Occipital lobe (tissue), 1 donor: ENCODE measurements at regions not wholly inside any gene's neighbourhood (a gene's known extent, or its start where the extent isn't known, plus 50 kb on each side); places are given as distances from the start of the nearest gene placed in this dataset.
A peak's percentile ranks its signal among the peaks of the same experiment; 100 is the strongest.
"Not testable (repeated sequence)": the region's sequence is repeated elsewhere in the genome, so short reads cannot be mapped to it uniquely, and the experiment has no call there.

Experiments
- DNase-seq: peaks from one replicate; lab custom pipeline; 2025; lab: John Stamatoyannopoulos, UW

DNA sequence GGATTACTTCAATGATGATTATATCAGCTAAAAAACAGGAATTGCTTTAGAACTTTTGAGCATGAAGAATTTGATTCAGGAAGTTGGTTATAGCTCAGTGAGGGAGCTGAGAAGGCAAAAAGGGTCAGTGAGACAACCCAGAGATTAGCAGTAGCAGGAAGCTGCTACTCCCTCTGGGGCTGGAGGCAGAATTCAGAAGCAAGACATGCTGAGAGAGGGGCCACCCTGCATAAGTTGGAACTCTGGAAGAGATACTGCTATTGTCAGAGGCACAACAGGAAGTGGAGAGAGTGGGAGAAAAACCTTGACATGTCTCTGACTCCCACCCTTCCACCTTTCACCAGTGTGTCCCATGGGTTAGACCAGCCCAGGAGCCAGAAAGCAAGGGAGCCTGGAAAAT lies 488.7 kb downstream of the ADRA2A start:
- DNase-seq = no peak

DNA sequence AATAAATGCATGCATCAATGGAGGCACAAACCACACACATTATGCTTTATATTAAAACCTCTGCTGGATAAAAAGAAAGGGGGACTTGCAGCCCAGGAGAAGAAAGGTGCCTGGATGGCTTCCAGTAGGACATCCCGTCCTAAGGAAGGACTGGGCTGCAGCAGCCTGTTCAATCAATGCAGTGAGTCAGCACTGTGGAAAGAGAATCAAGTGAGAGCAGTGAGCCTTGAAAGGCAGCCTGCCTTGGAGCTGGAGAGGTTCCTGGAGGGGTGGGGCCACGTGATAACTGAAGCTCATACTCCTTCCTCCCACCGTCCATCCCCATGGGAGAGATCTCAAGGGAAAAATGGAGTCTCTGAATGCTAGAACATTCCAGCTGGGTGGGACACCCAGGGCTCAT lies 501.2 kb downstream of the ADRA2A start:
- no peak for DNase-seq

DNA sequence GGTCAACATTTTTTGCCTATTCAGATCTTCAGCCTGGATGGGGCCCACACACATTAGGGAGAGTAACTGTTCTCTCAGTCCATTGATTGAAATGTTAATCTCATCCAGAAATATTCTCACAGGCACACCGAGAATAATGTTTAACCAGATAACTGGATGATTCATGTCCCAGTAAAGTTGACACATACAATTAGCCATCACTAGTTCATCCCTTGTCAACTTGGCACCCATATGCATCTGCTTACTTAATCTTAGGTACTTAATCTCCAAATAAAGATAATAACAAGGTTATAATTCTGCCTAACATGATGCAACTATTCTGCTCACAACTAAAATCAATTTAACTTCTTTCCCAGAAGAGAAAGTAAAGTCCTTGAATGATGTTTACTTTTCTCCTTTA lies 502.6 kb downstream of the ADRA2A start:
- no peak for DNase-seq

DNA sequence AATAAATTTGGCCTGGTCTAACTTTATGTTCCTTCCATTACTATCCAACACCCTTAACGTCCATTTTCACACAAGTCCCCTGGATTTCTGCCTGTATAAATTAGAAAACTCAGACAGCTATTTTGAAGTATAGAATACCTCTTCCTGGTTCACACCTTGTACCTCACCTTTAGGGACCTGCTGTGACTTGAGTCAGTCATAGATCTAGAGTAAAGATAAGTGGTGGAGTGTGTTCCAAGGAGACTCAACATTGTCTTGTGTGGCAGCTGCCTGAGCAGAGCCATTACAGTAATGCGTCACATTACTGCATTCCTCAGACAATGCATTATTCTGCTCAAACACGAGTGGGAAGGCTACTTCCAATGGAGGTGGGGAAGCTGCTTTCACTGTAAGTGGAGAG lies 513.9 kb downstream of the ADRA2A start:
- DNase-seq = no peak

DNA sequence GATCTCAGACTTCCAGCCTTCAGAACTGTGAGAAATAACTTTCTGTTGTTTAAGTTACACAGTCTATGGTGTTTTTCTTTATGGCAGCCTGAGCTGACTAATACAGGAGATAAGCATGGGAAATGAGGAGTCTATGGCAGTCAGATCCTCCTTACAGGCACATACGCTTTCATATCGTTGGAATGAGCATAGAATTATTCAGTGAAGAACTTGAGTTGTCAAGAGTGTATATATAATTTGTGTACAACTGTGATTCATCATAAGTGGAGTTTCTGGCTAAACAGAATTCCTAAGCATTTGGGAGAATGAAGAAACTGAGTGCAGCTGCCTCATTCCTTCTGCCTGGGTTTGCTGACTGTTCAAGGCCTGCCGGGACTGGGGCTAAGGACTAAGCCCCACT lies 516.7 kb downstream of the ADRA2A start:
- DNase-seq = no peak

DNA sequence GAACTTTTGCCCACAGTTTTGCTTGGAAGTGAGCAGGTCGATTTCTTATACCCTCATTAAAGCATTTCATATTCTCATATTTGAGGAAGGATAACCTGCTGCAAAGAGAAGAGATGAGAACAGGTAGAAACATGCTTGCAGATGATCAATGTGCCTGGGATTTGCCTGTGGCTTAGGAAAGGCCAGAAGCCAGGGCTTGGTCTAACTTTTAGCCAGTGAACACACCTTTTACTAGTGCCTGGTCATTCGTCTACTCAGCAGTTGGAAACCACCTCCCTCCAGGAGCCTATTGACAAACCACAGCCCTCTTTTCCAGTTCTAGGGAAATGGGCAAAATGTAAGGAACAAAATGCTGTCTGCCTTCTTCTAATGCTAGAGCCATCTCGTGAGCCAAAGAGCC lies 518.3 kb downstream of the ADRA2A start:
- no peak for DNase-seq

DNA sequence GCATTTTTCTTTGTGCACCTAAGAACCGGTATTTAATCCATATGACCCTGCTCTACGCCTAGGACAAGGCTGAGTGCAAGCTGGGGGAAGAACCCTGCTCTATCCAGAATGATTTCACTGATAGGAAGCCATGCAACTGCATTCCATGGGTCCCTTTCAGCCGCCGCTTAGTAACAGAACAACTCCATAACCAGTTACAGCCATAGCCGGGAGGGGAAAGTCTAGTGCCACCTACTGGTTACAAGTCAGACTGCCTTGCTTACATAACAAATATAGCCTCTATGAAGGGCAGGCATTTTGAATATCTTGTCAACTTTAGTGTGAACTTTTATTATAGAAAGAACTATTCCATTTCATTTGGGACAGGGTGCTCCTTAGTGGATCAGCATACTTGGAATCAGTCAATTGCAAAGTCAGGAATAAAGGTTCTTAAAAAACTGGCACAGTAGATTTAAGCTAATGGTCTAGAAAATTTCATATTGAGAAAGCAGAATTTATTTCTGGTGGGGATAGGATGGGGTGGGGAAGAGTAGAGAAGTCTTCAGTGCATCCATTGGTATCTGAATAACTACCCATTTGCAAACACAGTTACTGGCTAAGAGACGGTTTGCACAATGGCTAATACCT lies 521.7 kb downstream of the ADRA2A start:
- DNase-seq = no peak

DNA sequence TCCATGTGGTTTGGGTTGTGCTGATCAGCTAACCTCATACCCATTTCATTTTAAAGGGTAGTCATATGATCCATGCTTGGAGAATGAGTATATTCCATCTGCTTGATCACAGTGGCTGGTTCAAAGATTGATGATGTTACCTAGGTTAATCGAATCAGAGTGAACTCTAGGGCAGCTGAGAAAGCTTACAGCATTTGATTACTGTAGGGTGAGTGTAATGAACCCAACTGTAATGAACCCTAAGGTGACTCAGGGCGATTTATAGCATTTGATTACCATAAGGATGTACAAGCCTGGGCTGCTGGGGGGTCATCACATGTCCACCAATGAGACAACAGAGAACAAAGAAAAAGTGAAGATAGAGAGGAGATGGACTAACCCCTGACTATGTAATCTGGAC lies 523.1 kb downstream of the ADRA2A start:
- no peak for DNase-seq

DNA sequence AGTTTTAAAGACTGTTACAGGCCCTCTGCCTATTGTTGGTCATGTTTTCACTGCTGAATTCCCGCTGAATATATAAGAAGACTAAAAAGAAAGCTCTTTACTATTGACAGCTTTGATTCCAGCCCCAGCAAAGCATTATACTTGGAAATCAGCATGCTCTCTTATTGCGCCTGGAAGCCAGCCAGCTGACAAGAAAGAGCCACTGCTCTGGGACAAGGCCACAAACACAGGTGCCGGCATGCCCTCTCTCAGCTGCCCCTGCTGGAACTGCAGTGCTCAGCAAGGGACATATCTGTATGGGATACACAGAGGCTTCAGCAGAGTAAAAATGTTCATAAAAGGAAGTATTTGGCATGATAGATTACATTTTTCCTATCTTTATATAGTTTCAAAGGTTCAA lies 523.9 kb downstream of the ADRA2A start:
- DNase-seq = peak; percentile 19

DNA sequence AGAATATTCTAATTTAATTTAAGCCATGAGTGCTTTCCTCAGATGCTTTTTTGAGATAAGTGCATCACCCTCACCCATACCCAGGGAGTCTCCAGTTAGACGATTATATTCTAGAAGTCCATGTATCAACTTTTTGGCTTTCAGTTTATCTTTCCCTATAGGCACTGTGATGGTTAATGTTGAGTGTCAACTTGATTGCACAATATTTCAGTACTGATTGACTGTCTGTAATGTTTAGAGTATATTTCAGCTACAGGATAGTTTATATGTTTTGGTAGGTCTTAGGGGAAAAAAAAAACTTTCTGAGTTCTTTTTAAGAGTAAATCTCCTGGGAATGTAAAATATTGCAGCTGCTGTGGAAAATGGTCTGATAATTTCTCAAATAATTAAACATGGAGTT lies 535.4 kb downstream of the ADRA2A start:
- no peak for DNase-seq

DNA sequence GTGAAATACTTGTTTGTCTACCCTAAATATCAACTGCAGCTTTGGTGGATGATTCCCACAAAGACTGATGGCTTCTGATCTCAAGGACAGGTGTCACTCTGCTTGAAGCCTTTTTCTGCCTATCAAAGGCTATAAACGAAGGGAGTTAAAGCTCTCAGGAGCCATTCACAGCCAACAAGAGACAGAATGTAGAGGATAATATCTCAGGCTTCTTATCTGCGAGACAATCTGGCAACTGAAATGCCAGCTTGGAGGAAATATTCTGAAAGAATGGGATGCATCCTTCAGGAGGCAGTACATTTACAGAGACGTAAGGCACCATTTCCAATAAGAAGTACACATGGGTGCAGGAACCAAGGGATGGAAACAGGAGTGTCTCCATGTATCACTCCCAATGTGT lies 549.4 kb downstream of the GPAM start:
- DNase-seq = no peak

DNA sequence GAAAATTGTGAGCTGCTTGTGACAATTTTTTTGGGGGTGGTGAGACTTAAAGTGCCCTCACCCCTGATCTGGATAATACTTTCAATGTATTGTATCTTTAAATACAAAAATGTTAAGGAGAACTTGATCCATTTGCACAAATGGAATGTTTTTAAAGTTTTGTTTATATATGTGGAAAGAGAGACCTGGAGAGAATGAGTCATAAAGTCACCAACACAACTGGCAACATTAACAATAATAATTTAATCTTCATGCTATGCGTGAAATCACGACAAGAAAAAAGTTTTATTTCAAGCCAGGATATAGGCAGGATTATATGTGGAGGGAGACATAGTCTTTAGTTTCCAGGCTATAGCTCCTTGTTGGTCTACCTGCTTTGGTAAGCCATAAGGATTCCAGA lies 537.5 kb downstream of the GPAM start:
- no peak for DNase-seq

DNA sequence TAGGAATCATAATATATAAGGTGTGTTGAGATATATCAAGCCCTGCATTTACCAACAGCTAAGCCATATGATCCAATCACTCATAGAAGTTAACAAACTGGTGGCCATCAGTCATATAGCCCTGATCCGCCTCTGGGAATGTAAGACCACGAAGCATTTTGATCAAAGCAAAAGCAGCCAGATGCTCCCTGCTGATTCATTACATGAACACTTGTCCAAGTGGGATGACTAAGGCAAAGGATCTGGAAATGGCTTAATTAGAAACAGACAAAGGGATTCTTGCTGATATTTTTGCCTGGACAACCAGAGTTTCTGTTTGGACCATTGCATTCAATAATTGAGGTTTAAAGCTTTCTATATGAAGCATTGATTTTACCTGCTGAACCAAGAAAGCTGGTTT lies 535.5 kb downstream of the GPAM start:
- no peak for DNase-seq

DNA sequence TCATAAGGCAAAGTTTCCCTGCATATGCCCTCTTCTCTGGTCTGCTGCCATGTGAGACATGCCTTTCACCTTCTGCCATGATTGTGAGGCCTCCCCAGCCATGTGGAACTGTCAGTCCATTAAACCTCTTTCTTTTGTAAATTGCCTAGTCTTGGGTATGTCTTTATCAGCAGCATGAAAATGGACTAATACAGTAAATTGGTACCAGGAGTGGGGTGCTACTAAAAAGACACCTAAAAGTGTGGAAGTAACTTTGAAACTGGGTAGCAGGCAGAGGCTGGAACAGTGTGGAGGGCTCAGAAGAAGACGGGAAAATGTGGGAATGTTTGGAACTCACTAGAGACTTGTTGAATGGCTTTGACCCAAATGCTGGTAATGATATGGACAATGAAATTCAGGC lies 534.5 kb downstream of the GPAM start:
- DNase-seq = not testable (repeated sequence)

DNA sequence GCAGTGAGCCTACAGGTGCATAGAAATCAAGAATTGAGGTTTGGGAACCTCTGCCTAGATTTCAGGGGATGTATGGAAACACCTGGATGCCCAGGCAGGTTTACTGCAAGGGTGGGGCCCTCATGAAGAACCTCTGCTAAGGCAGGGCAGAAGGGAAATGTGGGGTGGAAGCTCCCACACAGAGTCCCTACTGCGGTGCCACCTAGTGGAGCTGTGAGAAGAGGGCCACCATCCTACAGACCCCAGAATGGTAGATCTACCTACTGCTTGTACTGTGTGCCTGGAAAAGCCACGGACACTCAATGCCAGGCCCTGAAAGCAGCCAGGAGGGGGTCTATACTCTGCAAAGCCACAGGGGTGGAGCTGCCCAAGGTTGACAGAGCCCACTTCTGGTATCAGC lies 533.5 kb downstream of the GPAM start:
- DNase-seq = no peak

DNA sequence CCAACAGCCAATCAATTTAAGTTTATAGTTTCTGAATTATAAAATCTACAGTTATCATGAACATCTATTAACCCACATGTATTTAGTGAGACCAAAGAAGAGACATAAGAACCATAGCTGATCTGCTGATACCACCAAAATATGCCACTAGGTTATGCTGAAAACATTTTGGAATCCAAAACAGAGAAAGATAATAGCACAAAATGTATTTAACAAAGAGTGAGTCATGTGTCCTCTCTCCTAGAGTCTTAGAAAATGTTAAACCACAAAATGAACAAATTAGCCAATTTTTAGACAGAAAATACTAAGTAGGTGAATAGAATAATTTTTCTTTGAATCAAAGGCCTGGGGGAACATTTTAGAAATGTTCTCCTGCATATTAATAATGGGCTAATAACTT lies 527.5 kb downstream of the GPAM start:
- DNase-seq = no peak

DNA sequence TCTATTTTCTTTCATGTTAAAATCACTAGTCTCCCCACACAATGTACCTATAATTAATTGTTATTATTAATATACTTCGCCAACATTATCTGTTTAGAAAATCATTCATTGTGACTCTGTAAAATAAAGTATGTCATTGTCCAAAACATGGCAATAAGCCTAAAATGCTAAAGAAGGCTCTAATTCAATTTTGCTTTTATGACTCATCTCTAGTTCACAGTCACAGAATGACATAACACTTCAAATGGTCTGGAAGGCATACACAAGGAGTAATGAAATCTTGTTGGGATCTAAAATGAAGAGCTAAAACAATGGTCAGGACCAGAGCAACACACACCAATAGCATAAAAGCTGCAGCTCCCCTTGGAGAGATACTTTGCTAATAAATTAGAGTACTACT lies 505.8 kb downstream of the GPAM start:
- DNase-seq = no peak

DNA sequence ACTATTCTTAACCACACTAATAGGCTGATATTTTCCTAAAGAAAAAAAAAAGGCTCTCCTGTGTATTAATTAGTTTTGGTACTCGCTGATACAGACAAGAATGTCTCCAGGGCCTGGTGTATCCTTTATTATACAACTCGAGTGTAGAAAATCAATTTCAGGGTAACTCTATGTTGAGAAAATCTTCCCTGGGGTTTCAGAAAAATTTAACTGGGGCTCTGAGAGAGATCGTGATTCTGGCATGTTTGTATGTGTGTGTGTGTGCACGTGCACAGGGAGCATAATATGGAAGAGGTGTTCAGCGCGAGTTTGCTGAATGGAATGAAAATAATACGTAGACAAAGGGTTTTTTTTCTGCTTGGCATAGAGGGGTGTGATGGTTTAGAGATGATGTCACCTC lies 496.8 kb downstream of the GPAM start:
- DNase-seq = no peak

DNA sequence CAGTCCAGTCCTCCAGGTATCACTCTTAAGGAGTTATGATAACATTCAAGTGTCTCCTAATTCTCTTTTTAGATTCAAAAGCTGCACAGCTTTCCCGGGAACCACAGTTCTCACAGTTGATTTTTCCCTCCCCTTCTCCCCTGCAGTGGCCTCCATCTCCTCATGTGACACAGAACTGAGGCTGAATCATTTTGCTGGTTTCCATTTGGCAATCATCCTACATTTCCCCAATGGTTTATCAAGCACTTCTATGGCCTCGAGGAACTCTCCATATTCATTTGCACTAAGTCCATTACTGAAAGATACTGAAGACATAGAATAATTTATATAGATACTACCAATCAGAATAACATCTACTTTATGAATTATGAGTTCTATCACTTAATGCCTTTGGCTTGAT lies 484.9 kb downstream of the GPAM start:
- no peak for DNase-seq

DNA sequence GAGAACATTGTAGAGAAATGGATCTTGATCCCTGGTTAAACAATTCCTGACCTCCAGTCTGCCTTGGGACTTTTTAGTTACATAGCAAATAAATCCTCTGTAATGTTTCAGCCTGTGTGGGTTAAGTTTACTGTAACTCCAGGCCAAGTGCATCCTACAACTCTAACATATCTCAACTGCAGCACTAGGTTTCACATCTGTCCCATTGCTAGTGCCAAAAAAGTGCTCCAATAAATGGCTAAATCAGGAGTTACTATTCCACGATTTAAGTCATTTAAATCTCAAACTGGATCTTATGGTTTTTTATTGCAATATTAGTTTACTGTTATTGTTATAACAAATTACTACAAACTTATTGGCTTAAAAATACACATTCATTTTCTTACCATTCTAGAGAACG lies 479.6 kb downstream of the GPAM start:
- DNase-seq = no peak

DNA sequence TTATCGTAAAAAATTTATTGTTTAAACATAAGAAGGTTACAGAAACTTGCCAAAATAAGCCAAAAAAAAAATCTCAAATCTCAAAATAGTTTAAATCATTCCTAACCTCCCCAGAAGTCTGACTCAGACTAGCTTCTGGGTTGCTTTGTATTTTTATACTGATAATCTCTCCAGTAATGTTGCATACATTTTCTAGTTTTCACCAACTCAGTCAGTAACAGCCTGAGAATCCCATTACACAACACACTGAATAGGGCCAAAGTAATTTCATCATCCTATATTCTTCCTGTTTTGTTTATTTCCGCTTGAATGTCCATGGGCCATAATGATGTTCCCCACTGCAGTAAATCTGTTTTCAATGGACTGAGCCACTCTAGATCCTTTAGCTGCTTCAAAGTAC lies 478.5 kb downstream of the GPAM start:
- DNase-seq = no peak

DNA sequence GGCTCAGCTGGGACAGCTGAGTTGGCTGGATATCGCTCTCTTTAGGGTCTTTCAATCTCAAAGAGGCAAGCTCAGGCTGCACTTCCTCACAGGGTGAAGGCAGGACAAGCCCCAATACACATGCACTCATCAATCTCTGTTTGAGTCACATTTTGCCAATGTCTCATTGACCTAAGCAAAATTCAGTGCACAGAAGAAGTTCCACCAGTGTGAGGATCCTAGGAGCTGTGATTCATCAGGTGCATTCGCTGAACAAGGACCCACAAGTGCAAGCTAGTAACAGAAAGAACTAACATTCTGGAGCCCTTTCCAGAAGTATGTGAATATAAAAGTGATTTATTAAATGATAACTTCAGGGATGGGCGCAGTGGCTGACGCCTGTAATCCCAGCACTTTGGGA lies 477.2 kb downstream of the GPAM start:
- no peak for DNase-seq

DNA sequence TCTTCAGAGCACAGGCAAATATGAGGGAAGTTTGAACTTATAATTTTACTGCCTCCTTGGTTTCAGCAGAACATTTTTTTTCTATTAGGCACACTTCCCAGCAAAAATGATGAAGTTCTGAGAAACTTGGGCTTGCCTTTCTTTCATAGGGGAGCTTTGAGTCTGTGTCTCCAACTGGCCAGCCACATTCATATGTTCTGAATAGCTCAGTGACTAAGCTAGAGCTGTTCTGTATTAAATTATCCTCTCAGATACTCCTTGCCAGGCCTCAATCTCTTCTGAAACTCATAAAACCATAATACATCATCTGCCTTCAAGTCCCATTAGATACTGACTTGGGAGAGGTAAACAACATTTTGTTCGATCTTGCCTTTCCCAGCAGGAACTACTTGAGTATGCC lies 476.5 kb downstream of the GPAM start:
- no peak for DNase-seq

DNA sequence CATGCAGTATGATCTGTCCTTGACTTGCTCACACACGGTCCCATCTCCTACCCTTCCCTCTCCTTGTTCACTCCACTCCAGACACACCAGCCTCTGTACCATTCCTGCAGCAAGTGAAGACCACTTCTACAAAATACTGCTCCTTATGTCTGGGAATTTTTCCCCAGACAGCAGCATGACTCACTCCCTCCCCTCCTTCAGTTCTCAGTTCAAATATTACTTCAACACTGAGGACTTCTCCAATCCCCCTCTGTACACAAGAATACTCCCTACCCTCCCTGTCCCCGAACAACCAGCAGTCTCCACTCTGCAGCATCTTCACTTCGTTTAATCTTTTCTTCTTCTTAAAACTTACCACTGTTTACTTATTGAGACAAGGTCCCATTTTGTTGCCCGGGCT lies 474.0 kb downstream of the GPAM start:
- DNase-seq = no peak
